ENCODE measurements at regions not wholly inside any gene's neighbourhood (a gene's known extent, or its start where the extent isn't known, plus 50 kb on each side); places are given as distances from the start of the nearest gene placed in this dataset.
"Not testable (repeated sequence)": the region's sequence is repeated elsewhere in the genome, so short reads cannot be mapped to it uniquely, and the experiment has no call there.

DNA sequence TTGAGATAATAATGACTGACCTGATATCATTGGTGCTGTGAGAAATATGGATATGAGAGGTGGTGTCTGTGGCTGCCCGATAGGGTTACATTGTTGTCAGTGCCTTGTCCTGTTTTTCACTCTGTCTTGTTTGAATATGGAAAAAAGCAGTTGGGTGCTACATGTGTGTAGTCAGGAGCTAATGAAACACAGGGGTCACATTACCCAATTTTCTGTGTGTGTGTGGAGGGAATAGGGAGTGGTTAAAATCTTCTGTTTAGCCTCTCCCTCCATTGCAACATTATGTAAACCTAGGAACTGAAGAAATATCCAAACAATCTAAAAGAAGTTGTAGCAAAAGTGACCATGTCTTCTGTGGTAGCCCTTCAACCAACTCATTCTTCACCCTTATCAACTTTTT is 527.7 kb upstream of the SOX9 start:
- Mint-ChIP-seq H3K9me3 (no peaks in the 10 kb centered on the region), H3K27me3 (no peaks in the 10 kb centered on the region), H3K4me3 (no peak overlapping the region), H3K36me3 (ENCODE audit: low read depth) (no peaks in the 10 kb centered on the region), H3K4me1 (ENCODE audit: low read depth) (no peaks in the 10 kb centered on the region), H3K27ac (no peak overlapping the region)
- ATAC-seq (no peak), DNase-seq (no peak)
- TF ChIP-seq, protein P1, sequence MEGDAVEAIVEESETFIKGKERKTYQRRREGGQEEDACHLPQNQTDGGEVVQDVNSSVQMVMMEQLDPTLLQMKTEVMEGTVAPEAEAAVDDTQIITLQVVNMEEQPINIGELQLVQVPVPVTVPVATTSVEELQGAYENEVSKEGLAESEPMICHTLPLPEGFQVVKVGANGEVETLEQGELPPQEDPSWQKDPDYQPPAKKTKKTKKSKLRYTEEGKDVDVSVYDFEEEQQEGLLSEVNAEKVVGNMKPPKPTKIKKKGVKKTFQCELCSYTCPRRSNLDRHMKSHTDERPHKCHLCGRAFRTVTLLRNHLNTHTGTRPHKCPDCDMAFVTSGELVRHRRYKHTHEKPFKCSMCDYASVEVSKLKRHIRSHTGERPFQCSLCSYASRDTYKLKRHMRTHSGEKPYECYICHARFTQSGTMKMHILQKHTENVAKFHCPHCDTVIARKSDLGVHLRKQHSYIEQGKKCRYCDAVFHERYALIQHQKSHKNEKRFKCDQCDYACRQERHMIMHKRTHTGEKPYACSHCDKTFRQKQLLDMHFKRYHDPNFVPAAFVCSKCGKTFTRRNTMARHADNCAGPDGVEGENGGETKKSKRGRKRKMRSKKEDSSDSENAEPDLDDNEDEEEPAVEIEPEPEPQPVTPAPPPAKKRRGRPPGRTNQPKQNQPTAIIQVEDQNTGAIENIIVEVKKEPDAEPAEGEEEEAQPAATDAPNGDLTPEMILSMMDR (IDR thresholded peaks at IDR 0.05) = no peak
- POLR2A ChIA-PET = no interaction called here
- CTCF ChIA-PET = no interaction called here
- intact Hi-C loops (cut with micrococcal nuclease) = no loop called here

DNA sequence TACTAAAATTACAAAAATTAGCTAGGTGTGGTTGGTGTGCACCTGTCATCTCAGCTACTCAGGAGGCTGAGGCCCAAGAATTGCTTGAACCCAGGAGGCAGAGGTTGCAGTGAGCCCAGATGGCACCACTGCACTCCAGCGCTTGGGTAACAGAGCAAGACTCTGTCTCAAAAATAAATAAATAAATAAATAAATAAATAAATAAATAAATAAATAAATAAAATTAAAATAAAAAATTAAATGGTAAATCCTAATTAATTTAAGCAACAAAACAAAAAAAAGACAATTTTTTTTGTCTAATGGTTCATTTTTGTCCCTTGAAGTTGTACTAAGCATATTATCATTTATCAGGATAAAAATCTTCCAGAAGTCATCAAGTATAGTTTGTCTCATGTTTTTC is 521.2 kb upstream of the SOX9 start:
- H3K36me3 Mint-ChIP-seq (ENCODE audit: low read depth); CTCF ChIA-PET; H3K27ac Mint-ChIP-seq; H3K9me3 Mint-ChIP-seq; H3K27me3 Mint-ChIP-seq; intact Hi-C loops (cut with micrococcal nuclease); ATAC-seq; POLR2A ChIA-PET; H3K4me3 Mint-ChIP-seq; H3K4me1 Mint-ChIP-seq (ENCODE audit: low read depth); DNase-seq: not testable (repeated sequence)

DNA sequence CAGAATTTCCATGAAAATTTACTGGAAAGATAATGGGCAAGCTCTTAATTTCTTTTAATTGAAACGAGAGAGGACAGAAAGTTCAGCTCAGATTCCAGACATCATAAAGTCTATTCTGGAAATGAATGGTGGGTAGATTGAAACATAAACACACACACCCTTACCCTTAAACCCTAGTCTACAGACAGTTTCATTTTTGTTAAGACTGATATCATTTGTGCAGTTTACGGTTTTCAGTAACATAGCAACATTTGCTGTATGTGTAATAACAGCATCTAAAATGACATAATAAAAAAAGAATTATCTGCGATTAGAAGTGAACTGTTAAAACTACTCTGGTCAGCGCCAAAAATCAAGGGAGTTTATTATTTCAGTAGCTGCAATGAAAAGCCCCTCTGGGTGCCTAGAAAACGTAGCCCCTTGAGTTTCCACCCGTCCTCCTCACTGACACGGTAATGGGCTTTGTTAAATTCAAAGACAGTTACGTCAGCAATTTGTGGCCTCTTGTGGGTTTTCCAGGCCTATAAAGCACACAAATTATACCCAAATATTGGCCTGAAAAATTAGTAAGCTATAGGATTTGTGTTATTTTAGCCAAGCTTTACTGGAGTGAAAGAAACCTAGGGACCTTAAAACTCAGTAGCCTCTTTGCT is 520.6 kb upstream of the SOX9 start:
- Mint-ChIP-seq H3K27ac (no peak overlapping the region), H3K9me3 (no peaks in the 10 kb centered on the region), H3K4me1 (ENCODE audit: low read depth) (no peaks in the 10 kb centered on the region), H3K27me3 (no peaks in the 10 kb centered on the region), H3K4me3 (no peak overlapping the region), H3K36me3 (ENCODE audit: low read depth) (no peaks in the 10 kb centered on the region)
- TF ChIP-seq, protein P1 (IDR thresholded peaks at IDR 0.05) = no peak
- intact Hi-C loops (cut with micrococcal nuclease) = no loop called here
- ATAC-seq (no peak), DNase-seq (no peak)
- POLR2A ChIA-PET = no interaction called here
- CTCF ChIA-PET = interaction anchor here (0.7 kb wide), 1 partner anchor 138 kb away, joined by 3 read pairs; no protein-coding TSS in a partner anchor

DNA sequence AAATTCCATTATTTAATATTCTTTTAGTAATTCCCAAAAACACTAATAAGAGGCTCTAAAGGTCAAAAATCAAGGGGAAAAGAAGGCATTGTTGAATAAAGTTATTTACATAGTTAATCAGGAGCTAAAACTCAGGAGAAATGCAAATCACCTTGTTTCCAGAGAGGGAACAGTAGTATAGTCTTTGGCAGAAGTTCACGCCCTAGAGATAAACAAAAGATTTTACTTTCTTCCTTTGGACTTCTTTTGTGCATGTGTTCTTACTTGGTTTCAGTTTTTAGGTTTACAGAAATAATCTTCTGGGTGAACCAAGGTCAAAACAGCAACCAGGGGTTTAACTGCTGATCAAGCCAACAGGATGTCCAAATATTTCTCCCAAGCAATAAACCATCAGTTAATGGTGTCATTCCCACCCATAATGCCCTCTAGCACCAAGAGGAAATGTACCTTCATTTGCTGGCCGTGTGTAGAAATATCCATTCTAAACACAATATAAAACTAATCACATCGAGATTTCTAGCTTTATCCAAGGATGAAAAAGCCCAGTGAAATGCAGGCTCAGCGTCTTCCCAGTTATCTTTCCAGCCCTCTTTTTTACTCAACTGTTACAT is 518.8 kb upstream of the SOX9 start:
- intact Hi-C loops (cut with micrococcal nuclease) = no loop called here
- no peaks in the 10 kb centered on the region for H3K27me3 Mint-ChIP-seq
- H3K9me3 Mint-ChIP-seq = no peaks in the 10 kb centered on the region
- H3K36me3 Mint-ChIP-seq (ENCODE audit: low read depth) = no peaks in the 10 kb centered on the region
- no peak overlapping the region for H3K27ac Mint-ChIP-seq
- ChIA-PET CTCF (no interaction called here), POLR2A (no interaction called here)
- TF ChIP-seq, protein P1 (IDR thresholded peaks at IDR 0.05) = no peak
- DNase-seq (no peak), ATAC-seq (no peak)
- no peak overlapping the region for H3K4me3 Mint-ChIP-seq
- no peaks in the 10 kb centered on the region for H3K4me1 Mint-ChIP-seq (ENCODE audit: low read depth)

DNA sequence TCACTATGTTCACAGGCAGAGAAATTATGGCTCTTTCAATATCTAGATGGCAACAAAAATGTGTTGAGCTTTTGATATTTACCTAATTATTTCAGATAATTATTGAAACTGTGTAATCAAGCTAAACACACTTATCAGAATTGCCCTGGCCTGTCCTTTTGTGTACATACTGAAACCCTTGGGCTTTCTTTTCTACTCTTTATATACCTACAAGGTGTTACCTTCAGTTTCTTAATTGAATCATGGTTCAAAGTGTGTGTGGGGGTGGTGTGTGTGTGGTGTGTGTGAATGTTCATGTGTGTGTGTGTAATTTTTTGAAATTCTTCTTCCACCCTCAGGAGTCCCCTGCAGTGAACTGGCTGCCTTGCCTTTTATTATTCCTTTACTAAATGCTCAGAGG is 506.8 kb upstream of the SOX9 start:
- ATAC-seq = no peak

More for the DNA sequence above, 506.8 kb upstream of the SOX9 start:
- no peak overlapping the region for H3K4me3 Mint-ChIP-seq
- H3K9me3 Mint-ChIP-seq = peaks cover 12% of the 10 kb centered on the region
- H3K27me3 Mint-ChIP-seq = no peaks in the 10 kb centered on the region
- no peaks in the 10 kb centered on the region for H3K36me3 Mint-ChIP-seq (ENCODE audit: low read depth)
- DNase-seq = no peak
- ChIA-PET POLR2A (no interaction called here), CTCF (no interaction called here)
- H3K4me1 Mint-ChIP-seq (ENCODE audit: low read depth) = no peaks in the 10 kb centered on the region
- H3K27ac Mint-ChIP-seq = no peak overlapping the region
- TF ChIP-seq, protein P1 (IDR thresholded peaks at IDR 0.05) = no peak
- intact Hi-C loops (cut with micrococcal nuclease) = no loop called here

All from activated CD8-positive, alpha-beta T cell treated with anti-CD3 and anti-CD28 coated beads for 36 hours (primary cell).